ENCODE measurements at regions not wholly inside any gene's neighbourhood (a gene's known extent, or its start where the extent isn't known, plus 50 kb on each side); places are given as distances from the start of the nearest gene placed in this dataset.

DNA sequence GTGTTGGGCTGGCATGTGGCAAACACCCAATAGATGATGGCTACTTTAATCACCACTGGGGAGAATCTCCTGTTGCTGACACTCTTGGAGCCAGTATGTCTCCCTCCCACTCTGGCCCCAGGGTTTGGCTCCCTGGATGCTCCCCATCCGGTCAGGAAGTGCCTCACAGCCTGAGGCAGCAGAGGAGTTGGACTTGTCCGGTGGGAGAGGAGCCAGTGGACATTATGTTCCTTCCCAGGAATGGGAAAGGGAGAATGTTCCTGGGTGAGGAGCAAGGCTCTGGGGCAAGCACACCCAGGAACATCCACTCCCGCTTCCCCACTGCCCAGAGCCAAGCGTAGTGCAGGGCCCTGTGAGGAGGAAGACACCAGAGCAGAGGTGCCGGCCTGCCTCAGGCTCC is 84.6 kb upstream of the NAV2 start:
- TF ChIP-seq, protein P1, sequence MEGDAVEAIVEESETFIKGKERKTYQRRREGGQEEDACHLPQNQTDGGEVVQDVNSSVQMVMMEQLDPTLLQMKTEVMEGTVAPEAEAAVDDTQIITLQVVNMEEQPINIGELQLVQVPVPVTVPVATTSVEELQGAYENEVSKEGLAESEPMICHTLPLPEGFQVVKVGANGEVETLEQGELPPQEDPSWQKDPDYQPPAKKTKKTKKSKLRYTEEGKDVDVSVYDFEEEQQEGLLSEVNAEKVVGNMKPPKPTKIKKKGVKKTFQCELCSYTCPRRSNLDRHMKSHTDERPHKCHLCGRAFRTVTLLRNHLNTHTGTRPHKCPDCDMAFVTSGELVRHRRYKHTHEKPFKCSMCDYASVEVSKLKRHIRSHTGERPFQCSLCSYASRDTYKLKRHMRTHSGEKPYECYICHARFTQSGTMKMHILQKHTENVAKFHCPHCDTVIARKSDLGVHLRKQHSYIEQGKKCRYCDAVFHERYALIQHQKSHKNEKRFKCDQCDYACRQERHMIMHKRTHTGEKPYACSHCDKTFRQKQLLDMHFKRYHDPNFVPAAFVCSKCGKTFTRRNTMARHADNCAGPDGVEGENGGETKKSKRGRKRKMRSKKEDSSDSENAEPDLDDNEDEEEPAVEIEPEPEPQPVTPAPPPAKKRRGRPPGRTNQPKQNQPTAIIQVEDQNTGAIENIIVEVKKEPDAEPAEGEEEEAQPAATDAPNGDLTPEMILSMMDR (conservative IDR thresholded peaks at IDR 0.05; ENCODE audit: low read depth, low read length), result no peak
- TF ChIP-seq EZH2 (IDR thresholded peaks at IDR 0.05; ENCODE audit: borderline replicate concordance, low read depth, low read length, poor library complexity, severe bottlenecking), result no peak

All from A673 (cell line).